ENCODE measurements at regions not wholly inside any gene's neighbourhood (a gene's known extent, or its start where the extent isn't known, plus 50 kb on each side); places are given as distances from the start of the nearest gene placed in this dataset.

GRCh38 chr1:234722904-234723720 is 113.1 kb upstream of the IRF2BP2 start (continued):
- TF ChIP-seq SP2 (tag by site-specific recombination; IDR thresholded peaks at IDR 0.05), result no peak
- no peak for TF ChIP-seq ZNF274 (IDR thresholded peaks at IDR 0.05; ENCODE audit: low read length)
- TF ChIP-seq ZNF274 (tag by site-specific recombination; IDR thresholded peaks at IDR 0.05; ENCODE audit: borderline replicate concordance), result no peak
- no peak for TF ChIP-seq ZNF600 (tag by site-specific recombination; IDR thresholded peaks at IDR 0.05)
- no peak; the same call in 1 of the 2 replicates for TF ChIP-seq ZNF280D (tag by site-specific recombination; IDR thresholded peaks at IDR 0.05)
- peak; percentile 54 for TF ChIP-seq ZSCAN23 (tag by site-specific recombination; IDR thresholded peaks at IDR 0.05)
- peak; percentile 71; the same call in 1 of the 2 replicates for TF ChIP-seq ZNF624 (tag by site-specific recombination; IDR thresholded peaks at IDR 0.05)
- TF ChIP-seq KLF17 (tag by site-specific recombination; IDR thresholded peaks at IDR 0.05), result 0 out of 2 replicates have a peak, but pooled peaks have one; percentile 10
- TF ChIP-seq ZNF211 (tag by site-specific recombination; IDR thresholded peaks at IDR 0.05; ENCODE audit: low read depth), result no peak
- peak; percentile 76; the same call in 1 of the 2 replicates for TF ChIP-seq ZNF148 (tag by site-specific recombination; IDR thresholded peaks at IDR 0.05; ENCODE audit: borderline replicate concordance)
- peak; percentile 61; the same call in 1 of the 2 replicates for TF ChIP-seq ZNF133 (tag by site-specific recombination; IDR thresholded peaks at IDR 0.05)
- TF ChIP-seq ZNF341 (tag by site-specific recombination; IDR thresholded peaks at IDR 0.05; ENCODE audit: low read depth), result no peak
- TF ChIP-seq ZNF623 (tag by site-specific recombination; IDR thresholded peaks at IDR 0.05), result no peak
- no peak for TF ChIP-seq ZNF350 (tag by site-specific recombination; IDR thresholded peaks at IDR 0.05)
- TF ChIP-seq ZNF169 (tag by site-specific recombination; IDR thresholded peaks at IDR 0.05), result no peak
- TF ChIP-seq ZNF140 (tag by site-specific recombination; IDR thresholded peaks at IDR 0.05), result no peak
- no peak for TF ChIP-seq ZNF544 (tag by site-specific recombination; IDR thresholded peaks at IDR 0.05)
- TF ChIP-seq FEZF1 (tag by site-specific recombination; IDR thresholded peaks at IDR 0.05), result no peak
- no peak for TF ChIP-seq ZBTB44 (tag by site-specific recombination; IDR thresholded peaks at IDR 0.05)
- 0 out of 2 replicates have a peak, but pooled peaks have one; percentile 47 for TF ChIP-seq ZNF785 (tag by site-specific recombination; IDR thresholded peaks at IDR 0.05)
- no peak for TF ChIP-seq PRDM6 (tag by site-specific recombination; IDR thresholded peaks at IDR 0.05)
- no peak for TF ChIP-seq ZNF16 (tag by site-specific recombination; IDR thresholded peaks at IDR 0.05; ENCODE audit: low read depth)
- no peak for TF ChIP-seq MZF1 (tag by site-specific recombination; IDR thresholded peaks at IDR 0.05; ENCODE audit: borderline replicate concordance)
- no peak for TF ChIP-seq ZNF776 (tag by site-specific recombination; IDR thresholded peaks at IDR 0.05; ENCODE audit: borderline replicate concordance)
- no peak for TF ChIP-seq ZNF248 (tag by site-specific recombination; IDR thresholded peaks at IDR 0.05)
- no peak for TF ChIP-seq SCRT2 (tag by site-specific recombination; IDR thresholded peaks at IDR 0.05)
- no peak for TF ChIP-seq KLF10 (tag by site-specific recombination; IDR thresholded peaks at IDR 0.05)
- TF ChIP-seq, protein P1, sequence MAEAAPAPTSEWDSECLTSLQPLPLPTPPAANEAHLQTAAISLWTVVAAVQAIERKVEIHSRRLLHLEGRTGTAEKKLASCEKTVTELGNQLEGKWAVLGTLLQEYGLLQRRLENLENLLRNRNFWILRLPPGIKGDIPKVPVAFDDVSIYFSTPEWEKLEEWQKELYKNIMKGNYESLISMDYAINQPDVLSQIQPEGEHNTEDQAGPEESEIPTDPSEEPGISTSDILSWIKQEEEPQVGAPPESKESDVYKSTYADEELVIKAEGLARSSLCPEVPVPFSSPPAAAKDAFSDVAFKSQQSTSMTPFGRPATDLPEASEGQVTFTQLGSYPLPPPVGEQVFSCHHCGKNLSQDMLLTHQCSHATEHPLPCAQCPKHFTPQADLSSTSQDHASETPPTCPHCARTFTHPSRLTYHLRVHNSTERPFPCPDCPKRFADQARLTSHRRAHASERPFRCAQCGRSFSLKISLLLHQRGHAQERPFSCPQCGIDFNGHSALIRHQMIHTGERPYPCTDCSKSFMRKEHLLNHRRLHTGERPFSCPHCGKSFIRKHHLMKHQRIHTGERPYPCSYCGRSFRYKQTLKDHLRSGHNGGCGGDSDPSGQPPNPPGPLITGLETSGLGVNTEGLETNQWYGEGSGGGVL (tag by site-specific recombination; IDR thresholded peaks at IDR 0.05), result no peak

Measured in HEK293 (cell line).